ENCODE measurements at regions not wholly inside any gene's neighbourhood (a gene's known extent, or its start where the extent isn't known, plus 50 kb on each side); places are given as distances from the start of the nearest gene placed in this dataset.

DNA sequence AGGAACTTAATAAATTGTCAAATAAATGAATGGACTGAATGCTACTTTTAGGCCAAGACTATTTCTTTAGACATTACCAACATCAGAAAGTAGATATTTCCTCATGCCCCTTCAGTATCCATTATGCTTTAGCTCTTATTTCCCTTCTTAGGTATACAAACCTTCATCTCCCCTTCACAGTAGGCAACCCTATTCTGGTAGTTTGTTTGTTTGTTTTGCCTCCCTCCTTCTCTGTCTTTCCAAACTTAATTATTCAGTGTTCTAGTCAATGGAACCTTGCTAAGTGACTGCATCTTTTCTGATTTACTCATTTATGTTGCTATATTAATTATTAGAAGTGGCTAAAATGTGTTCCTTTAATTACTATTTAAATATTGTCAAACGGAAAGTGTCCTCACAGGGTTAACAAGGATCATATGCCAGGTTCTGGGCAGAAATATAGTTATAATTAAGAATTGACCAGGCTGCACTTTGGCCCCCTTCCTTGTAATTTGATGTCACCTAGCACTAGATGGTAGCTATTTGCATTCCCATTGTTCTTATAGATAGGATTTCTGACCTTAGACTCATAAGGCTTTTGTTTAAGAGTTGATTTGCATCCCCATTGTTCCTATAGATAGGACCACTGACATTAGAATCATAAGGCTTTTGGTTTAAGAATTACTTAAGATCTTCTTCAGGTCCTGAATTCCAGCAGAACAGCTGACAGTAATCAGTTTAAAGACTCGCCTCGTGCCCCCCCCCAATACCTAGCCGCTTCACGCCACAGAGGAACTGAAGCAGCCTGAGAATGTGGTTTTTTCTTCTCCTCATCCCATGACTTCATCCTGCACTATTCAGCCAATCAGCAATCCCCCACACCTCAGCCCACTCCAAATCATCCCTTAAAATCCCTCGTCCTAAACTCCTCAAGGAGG is 84.4 kb upstream of the NUDT12 start:
- TF ChIP-seq, protein P1, sequence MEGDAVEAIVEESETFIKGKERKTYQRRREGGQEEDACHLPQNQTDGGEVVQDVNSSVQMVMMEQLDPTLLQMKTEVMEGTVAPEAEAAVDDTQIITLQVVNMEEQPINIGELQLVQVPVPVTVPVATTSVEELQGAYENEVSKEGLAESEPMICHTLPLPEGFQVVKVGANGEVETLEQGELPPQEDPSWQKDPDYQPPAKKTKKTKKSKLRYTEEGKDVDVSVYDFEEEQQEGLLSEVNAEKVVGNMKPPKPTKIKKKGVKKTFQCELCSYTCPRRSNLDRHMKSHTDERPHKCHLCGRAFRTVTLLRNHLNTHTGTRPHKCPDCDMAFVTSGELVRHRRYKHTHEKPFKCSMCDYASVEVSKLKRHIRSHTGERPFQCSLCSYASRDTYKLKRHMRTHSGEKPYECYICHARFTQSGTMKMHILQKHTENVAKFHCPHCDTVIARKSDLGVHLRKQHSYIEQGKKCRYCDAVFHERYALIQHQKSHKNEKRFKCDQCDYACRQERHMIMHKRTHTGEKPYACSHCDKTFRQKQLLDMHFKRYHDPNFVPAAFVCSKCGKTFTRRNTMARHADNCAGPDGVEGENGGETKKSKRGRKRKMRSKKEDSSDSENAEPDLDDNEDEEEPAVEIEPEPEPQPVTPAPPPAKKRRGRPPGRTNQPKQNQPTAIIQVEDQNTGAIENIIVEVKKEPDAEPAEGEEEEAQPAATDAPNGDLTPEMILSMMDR (IDR thresholded peaks at IDR 0.05; ENCODE audit: insufficient read depth, low read depth, low read length): no peak
- TF ChIP-seq EZH2 (IDR thresholded peaks at IDR 0.05; ENCODE audit: insufficient read depth, low read length): no peak

Data from astrocyte (in vitro differentiated cells and primary cell).